IMR-90 (cell line): ENCODE measurements at regions not wholly inside any gene's neighbourhood (a gene's known extent, or its start where the extent isn't known, plus 50 kb on each side); places are given as distances from the start of the nearest gene placed in this dataset.
"Not testable (repeated sequence)": the region's sequence is repeated elsewhere in the genome, so short reads cannot be mapped to it uniquely, and the experiment has no call there.

Experiments
- ATAC-seq: fragments of 200-7000 bp; cut with Tn5 transposase; 2 replicates; pipeline ENCODE4 v1.9.1; 2020; ENCODE audit warnings: low read depth, mild to moderate bottlenecking, moderate library complexity
- BruUV-seq: library from RNA; stranded (reverse); fragments of 400-500 nt; replicated peaks from 2 replicates; lab custom pipeline; 2021; lab: Mats Ljungman, UMichigan
- CTCF ChIA-PET: fragments of 300-600 bp; formaldehyde crosslinking; extraction: SDS; loops from one replicate; lab custom pipeline; 2021; ENCODE audit warnings: antibody characterized with exemption; lab: Yijun Ruan, JAX
- POLR2A ChIA-PET: fragments of 300-600 bp; sonication (Branson Sonifier 250); formaldehyde crosslinking; loops from one replicate; lab custom pipeline; 2022; ENCODE audit warnings: antibody characterized with exemption; ENCODE audit not compliant: unreplicated experiment; lab: Charles Lee
- DNase-seq: peaks from one replicate; pipeline ENCODE4 v3.0.0; 2013
- H2AFZ ChIP-seq: replicated peaks from 2 replicates; pipeline ENCODE3; 2013; ENCODE audit warnings: low read length, mild to moderate bottlenecking; ENCODE audit not compliant: poor library complexity
- H2AK5ac ChIP-seq: 2 replicates; pipeline ENCODE4 v1.6.1; 2013; ENCODE audit warnings: low read depth, low read length, inconsistent platforms
- H2AK9ac ChIP-seq: replicated peaks from 2 replicates; pipeline ENCODE3; 2013; ENCODE audit warnings: mild to moderate bottlenecking, low read depth, low read length, moderate library complexity; ENCODE audit not compliant: poor library complexity
- H2BK120ac ChIP-seq: 2 replicates; pipeline ENCODE4 v1.6.1; 2013; ENCODE audit warnings: low read depth, low read length, inconsistent platforms
- H2BK15ac ChIP-seq: 3 replicates; pipeline ENCODE4 v1.6.1; 2013; ENCODE audit warnings: low read depth, low read length, inconsistent platforms
- H2BK20ac ChIP-seq: 2 replicates; pipeline ENCODE4 v1.6.1; 2013; ENCODE audit warnings: low read depth, mild to moderate bottlenecking, inconsistent platforms, low read length, moderate library complexity
- H2BK5ac ChIP-seq: 2 replicates; pipeline ENCODE4 v1.6.1; 2013; ENCODE audit warnings: mild to moderate bottlenecking, low read depth, low read length, inconsistent platforms; ENCODE audit not compliant: poor library complexity, severe bottlenecking
- H3K14ac ChIP-seq: replicated peaks from 2 replicates; pipeline ENCODE4 v1.6.1; 2013; ENCODE audit warnings: low read depth, low read length, inconsistent platforms
- H3K18ac ChIP-seq: 2 replicates; pipeline ENCODE4 v1.6.1; 2013; ENCODE audit warnings: low read depth, low read length, control low read depth
- H3K23ac ChIP-seq: 2 replicates; pipeline ENCODE4 v1.6.1; 2013; ENCODE audit warnings: low read depth, low read length, inconsistent platforms
- H3K27ac ChIP-seq: 2 replicates; pipeline ENCODE4 v1.5.1; 2013; ENCODE audit warnings: mild to moderate bottlenecking, control low read depth, low read length; ENCODE audit not compliant: insufficient read depth
- H3K27me3 ChIP-seq: 2 replicates; pipeline ENCODE4 v1.6.1; 2013; ENCODE audit warnings: low read length; ENCODE audit not compliant: control insufficient read depth, insufficient read depth
- H3K36me3 ChIP-seq: 2 replicates; pipeline ENCODE4 v1.6.1; 2013; ENCODE audit warnings: low read length, mixed read lengths; ENCODE audit not compliant: control insufficient read depth, insufficient read depth
- H3K4ac ChIP-seq: 2 replicates; pipeline ENCODE4 v1.6.1; 2013; ENCODE audit warnings: low read depth, low read length, inconsistent platforms
- H3K4me1 ChIP-seq: 2 replicates; pipeline ENCODE4 v1.6.1; 2013; ENCODE audit warnings: low read length, mixed read lengths; ENCODE audit not compliant: control insufficient read depth, insufficient read depth
- H3K4me2 ChIP-seq: 2 replicates; pipeline ENCODE4 v1.6.1; 2013; ENCODE audit warnings: low read depth, mild to moderate bottlenecking, control low read depth, low read length, moderate library complexity
- H3K4me3 ChIP-seq: 2 replicates; pipeline ENCODE4 v1.5.1; 2013; ENCODE audit warnings: low read depth, mild to moderate bottlenecking, control low read depth, low read length, moderate library complexity; ENCODE audit not compliant: insufficient read depth
- H3K56ac ChIP-seq: 2 replicates; pipeline ENCODE4 v1.6.1; 2013; ENCODE audit warnings: low read length, inconsistent platforms; ENCODE audit not compliant: insufficient read depth; ENCODE audit errors: extremely low read depth
- H3K79me1 ChIP-seq, 2 experiments: 2 replicates each; pipeline ENCODE4 v1.6.1; 2013; ENCODE audit warnings: low read length in 2 of 2, inconsistent platforms in 1 of 2, low read depth in 1 of 2
- H3K9ac ChIP-seq: 2 replicates; pipeline ENCODE4 v1.6.1; 2013; ENCODE audit warnings: low read depth, low read length, control low read depth
- H3K9me1 ChIP-seq: 2 replicates; pipeline ENCODE4 v1.6.1; 2013; ENCODE audit warnings: low read length, inconsistent platforms; ENCODE audit not compliant: insufficient read depth
- H3K9me3 ChIP-seq: 2 replicates; pipeline ENCODE4 v1.6.1; 2013; ENCODE audit warnings: low read length; ENCODE audit not compliant: control insufficient read depth, insufficient read depth
- H4K20me1 ChIP-seq: 2 replicates; pipeline ENCODE4 v1.6.1; 2013; ENCODE audit warnings: low read length, inconsistent platforms; ENCODE audit not compliant: insufficient read depth
- H4K5ac ChIP-seq: 2 replicates; pipeline ENCODE4 v1.6.1; 2013; ENCODE audit warnings: mild to moderate bottlenecking, low read depth, low read length, control low read depth
- H4K8ac ChIP-seq, 2 experiments: 2 replicates each; pipeline ENCODE4 v1.6.1; 2013; ENCODE audit warnings: low read depth in 2 of 2, low read length in 2 of 2, control low read depth in 1 of 2, inconsistent platforms in 1 of 2
- H4K91ac ChIP-seq: 2 replicates; pipeline ENCODE4 v1.6.1; 2013; ENCODE audit warnings: low read depth, low read length, inconsistent platforms; ENCODE audit not compliant: insufficient read depth
- WGBS, 2 experiments: methylation state at CpG; one replicate each; pipeline versions ENCODE4 v1.1.5 to v1.1.7; 2013; ENCODE audit warnings: missing lambda C conversion rate in 2 of 2; ENCODE audit not compliant: insufficient read length in 1 of 2; ENCODE audit errors: extremely low coverage in 2 of 2; 5-methylcytosine and 5-hydroxymethylcytosine counted together
- dilution Hi-C: fragments of 300-500 bp; cut with HindIII; formaldehyde crosslinking; loops from one replicate; pipeline ENCODE4 v1.14.3; 2018; ENCODE audit warnings: low sequenced_read_pairs; ENCODE audit not compliant: unreplicated experiment
- in situ Hi-C: fragments of 300-500 bp; cut with MboI; formaldehyde crosslinking; loops from 3 replicates; pipeline ENCODE4 v1.14.3; 2019; ENCODE audit warnings: low sequenced_read_pairs, inconsistent platforms, mixed read lengths
- intact Hi-C: fragments of 100-400 bp; cut with micrococcal nuclease; formaldehyde crosslinking; loops from 2 replicates; pipeline ENCODE4 v1.10.0; 2022

GRCh38 chr2:47689118-47689517, 93.8 kb upstream of the MSH6 start:
- intact Hi-C loops, H3K4me2 ChIP-seq, H3K23ac ChIP-seq, BruUV-seq, H4K20me1 ChIP-seq, CTCF ChIA-PET, H4K5ac ChIP-seq, H3K9ac ChIP-seq, DNase-seq, H2BK15ac ChIP-seq, in situ Hi-C loops, H4K91ac ChIP-seq, H2AFZ ChIP-seq, H3K18ac ChIP-seq, H2BK20ac ChIP-seq, H3K36me3 ChIP-seq, H3K4me3 ChIP-seq, H2AK5ac ChIP-seq, H2AK9ac ChIP-seq, ATAC-seq, H4K8ac ChIP-seq, H3K14ac ChIP-seq, POLR2A ChIA-PET, H3K9me1 ChIP-seq, H3K79me1 ChIP-seq, dilution Hi-C loops, H2BK120ac ChIP-seq, H3K27me3 ChIP-seq, H3K4ac ChIP-seq, H3K56ac ChIP-seq, H3K9me3 ChIP-seq, H3K4me1 ChIP-seq, H2BK5ac ChIP-seq, H3K27ac ChIP-seq: not testable (repeated sequence)
- no CpG with 5 or more reads among the region's 4 CpGs for WGBS, 2 experiments
